SK-N-MC (cell line): ENCODE measurements at regions not wholly inside any gene's neighbourhood (a gene's known extent, or its start where the extent isn't known, plus 50 kb on each side); places are given as distances from the start of the nearest gene placed in this dataset.

ENCODE experiments used
- EZH2 ChIP-seq: fragments of 200-600 bp; sonication (generic); IDR thresholded peaks from one replicate; pipeline ENCODE4 v1.6.1; 2017; ENCODE audit warnings: antibody characterized with exemption
- FOXP2 ChIP-seq: optimal IDR thresholded peaks from 2 replicates; pipeline ENCODE3; 2011; ENCODE audit warnings: mild to moderate bottlenecking, moderate library complexity; ENCODE audit not compliant: insufficient read depth; ENCODE audit errors: extremely low read length, control extremely low read depth
- POLR2AphosphoS5 ChIP-seq: IDR thresholded peaks from 2 replicates; pipeline ENCODE4 v1.6.1; 2012; ENCODE audit warnings: mild to moderate bottlenecking, low read depth, low read length, borderline replicate concordance

DNA sequence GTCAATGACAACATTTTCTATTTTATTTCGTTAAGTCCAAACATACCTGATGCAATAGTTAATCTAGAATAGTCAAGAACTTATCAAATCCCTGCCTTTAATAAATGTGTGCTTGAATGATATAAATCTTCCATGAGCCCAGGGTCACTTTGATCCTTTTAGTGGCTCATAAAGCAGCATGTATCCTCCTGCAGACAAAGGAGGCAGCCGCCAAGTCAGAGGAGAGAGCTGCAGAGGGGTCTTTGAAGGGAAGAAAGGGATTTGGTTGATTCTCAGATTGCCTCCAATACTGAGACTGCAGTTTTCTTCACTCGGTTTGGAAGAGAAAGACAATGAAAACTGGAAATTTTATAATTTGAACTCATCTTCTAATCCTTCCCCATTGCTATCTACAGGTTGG lies 378.4 kb upstream of the PIK3C3 start:
- TF ChIP-seq POLR2AphosphoS5 (no peak), EZH2 (no peak), FOXP2 (no peak)
